HG02759 (cell line): ENCODE measurements at regions not wholly inside any gene's neighbourhood (a gene's known extent, or its start where the extent isn't known, plus 50 kb on each side); places are given as distances from the start of the nearest gene placed in this dataset.

Experiments
- ATAC-seq: cut with Tn5 transposase; IDR thresholded peaks from one replicate; pipeline ENCODE4 v1.9.1; 2021; ENCODE audit warnings: mild to moderate bottlenecking, moderate library complexity; ENCODE audit not compliant: unreplicated experiment

DNA sequence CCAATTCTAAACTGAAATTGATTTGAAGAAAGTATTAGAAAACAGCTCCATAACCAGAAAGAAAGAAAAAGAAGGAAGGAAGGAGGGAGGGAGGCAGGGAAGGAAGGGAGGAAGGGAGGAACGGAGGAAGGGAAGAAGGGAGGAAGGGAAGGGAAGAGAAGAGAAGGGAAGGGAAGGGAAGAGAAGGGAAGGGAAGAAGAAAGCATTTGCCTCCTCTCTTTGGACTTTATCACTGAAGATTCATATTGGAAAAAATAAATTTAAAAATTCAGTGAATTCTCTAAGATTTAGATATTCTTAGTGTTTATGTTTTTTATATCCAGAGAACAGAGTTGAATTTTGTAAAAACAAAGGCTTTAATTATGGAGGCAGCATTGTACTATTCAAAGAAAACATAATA lies 68.5 kb upstream of the NXT1 start:
- ATAC-seq = no peak

- no peak for ATAC-seq
Measured at GRCh38 chr20:23279836-23280235, 70.8 kb upstream of the NXT1 start.

DNA sequence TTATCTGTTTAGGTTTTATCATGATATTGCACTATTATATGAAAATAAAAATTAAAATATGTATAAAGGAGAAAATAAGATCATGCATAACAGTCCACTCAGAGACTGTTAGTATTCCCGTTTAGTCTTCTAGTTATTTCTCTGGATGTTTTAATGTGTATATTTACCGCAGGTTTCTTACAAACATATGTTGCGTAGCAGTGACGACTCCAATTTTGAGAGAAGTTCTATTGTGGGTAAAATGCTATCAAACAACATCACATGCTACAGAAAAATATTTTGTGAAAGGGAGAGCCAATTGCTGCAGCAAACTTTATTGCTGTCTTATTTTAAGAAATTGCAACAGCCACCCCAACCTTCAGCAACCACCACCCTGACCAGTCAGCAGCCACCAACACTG lies 72.4 kb upstream of the NXT1 start:
- ATAC-seq = no peak

DNA sequence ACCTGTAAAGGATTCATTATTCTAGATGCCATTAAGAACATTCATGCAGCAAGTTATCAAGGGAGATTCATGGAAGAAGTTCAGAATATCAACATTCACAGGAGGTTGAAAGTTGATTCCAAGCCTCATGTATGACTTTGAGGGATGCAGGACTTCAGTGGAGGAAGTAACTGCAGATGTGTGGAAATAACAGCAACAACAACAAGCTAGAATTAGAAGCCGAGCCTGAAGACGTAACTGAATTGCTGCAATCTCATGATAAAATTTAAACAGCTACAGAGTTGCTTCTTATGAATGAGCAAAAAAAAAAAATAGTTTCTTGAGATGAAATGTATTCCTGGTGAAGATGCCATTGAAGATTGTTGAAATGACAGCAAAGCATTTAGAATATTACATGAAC lies 73.3 kb upstream of the NXT1 start:
- ATAC-seq = no peak

- no peak for ATAC-seq
Measured at GRCh38 chr20:23273776-23274175, 76.8 kb upstream of the NXT1 start.

DNA sequence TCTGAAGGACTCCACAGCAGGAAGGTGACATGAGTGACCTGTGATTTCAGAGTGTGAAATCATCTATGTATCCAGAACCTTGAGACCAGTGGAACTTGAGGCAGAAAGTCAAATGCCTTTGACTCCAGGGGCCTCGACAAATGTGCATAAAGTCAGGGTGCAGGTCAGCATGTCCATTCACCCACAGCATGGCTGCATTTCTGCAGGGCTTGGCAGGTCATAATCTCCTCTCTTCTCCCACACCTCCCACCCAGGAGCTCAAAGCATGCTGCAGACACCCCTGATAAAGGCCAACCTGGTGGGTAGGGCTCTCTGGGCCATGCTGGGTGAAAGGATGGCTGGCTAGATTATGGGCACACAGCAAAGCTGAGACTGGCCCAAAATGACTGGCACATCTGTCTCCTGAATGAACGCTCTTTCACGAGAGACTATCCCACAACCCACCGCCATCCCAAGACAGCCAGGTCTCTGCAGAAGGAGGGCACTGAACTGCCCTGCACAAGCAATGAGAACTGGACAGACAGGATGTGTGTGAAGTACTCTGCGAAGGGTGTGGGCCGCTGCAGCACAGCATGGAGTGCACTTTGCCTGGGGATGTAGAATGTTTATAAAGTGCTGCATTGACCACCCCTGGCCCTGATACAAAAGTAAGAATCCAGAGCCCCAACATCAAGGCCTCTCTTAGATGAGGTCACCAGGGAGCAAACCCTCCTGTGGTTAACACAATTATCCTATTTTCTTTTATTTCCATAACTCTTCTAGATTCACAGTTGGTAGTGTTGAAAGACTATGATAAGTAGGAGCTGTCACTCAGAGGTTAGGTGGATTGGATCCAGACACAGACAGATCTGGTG lies 78.2 kb upstream of the NXT1 start:
- ATAC-seq = no peak

DNA sequence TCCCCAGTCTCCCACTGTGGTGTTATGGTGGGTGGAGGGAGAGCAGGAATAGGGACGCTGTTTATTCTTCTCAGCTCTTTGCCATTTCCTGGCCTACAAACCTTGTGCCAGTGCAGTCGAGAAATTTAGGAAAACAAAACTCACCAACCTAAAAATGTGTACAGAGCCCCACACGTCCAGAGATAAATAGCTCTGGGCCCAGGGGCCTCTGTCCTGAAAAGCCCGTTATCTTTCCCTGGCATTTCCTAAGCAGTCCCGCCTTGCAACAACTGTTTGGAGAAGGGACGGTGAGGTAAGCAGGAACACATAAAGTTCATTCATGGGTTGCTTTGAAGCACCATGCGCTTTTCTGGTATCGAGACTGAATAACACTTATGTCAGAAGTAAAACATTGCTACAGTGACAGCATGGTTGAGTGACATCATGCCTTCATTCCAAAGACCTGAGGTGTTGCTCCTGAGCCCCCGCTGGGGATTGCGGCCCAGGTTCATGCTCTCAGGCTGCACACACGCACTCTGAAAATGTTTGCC lies 80.1 kb upstream of the NXT1 start:
- ATAC-seq = no peak

GRCh38 chr20:23269954-23270353 lies 80.6 kb upstream of the NXT1 start:
- no peak for ATAC-seq

DNA sequence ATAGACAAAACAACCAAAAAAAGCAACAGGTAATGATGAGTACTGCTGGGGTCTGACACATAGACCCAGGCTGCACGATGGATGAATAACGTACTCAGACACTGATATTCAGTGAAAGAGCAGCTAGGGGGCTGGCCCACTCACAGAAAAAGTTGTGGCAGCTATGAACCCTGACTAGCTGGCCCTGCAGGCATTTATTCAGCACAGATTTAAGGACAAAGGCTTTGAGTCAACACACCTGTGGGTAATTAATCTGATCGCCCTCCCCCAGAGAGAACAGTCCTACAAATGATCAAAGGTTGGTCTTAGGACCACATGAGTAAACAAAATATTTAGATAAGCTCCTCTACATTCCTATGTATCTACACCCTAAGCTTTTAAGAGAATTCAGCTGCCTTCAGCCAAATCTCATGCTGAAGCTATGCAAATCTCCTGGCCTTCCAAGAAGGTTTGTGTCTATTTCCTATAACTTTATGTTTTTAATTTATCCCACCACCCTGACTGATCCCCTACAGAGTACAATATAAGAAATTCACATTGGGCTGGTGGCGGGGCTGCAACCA lies 81.7 kb upstream of the NXT1 start:
- no peak for ATAC-seq

DNA sequence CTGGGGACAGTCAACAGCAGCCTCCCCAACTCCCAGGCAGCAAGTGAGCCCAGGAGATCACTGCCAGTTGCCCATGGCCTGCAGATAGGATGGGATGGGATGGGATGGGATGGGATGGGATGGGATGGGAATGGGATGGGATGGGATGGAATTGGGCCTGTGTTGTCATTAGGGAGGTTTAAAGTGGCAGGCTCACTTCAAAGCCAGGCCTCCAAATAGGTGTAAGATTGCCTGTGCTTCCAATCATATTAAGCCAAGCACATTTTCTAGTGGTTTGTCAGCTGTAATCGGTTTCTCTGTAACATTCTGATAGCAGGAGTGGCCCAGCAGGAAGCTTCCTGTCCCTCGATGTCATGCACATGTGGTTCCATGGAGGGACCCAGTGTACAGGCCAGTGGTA lies 82.7 kb upstream of the NXT1 start:
- ATAC-seq = no peak

DNA sequence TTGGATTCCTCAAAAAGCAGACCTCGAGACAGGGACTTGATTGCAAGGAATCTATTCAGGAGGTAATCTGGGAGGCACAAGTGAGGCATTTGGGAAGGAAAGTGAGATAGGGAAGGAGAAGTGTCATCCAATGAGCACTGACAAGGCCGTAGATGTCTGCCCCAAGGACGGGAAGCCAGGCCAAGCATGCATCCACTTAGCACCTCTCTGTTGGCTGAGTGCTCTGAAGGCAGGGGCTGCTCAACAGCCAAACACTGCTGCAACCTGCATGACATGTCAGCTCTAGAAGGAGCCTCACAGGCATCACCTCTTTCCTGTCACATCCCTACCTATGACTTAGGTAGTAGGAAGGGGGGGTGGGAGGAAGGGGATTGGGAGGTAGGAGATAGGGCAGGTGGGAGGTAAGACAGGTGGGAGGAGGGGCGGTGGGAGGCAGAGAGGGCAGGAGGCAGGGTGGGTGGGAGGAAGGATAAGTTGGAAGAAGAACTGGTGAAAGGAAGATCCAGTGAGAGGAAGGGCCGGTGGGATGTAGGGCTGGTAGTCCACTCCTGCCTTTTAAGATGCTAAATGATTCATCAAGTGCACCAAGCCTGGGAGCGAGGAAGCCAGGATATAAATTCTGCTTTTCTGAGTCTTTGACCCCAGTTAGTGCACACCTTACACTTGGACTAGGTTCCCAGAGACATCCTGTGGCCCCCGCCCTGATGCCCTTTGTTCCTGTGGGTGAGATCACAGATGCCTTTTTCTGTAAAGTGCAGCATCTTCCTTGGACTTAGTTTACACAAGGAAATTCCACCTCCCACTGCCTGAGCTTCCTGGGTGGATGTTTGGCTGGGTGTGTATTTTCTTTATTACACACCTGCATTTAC lies 83.8 kb upstream of the NXT1 start:
- no peak for ATAC-seq

DNA sequence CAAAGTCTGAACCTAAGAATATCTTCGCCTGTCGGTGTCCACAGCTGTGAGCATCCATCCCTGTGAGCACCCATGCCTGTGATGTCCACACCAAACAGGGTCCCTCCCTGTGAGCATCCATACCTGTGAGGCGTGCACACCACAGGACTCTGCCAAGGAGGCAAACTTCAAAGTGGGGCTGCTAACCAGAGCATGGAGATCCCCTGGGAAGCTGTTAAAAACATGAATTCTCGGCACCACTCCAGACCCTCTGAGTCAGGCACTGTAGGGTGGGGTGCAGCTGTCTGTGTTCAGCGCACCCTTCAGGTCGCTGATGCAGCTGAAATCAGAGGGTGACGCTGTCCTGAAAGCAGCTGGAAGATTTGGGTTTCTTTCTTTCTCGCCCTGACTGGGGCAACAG lies 85.4 kb upstream of the NXT1 start:
- ATAC-seq = no peak

- ATAC-seq = no peak
Measured at GRCh38 chr20:23264545-23264944, 86.0 kb upstream of the NXT1 start.

DNA sequence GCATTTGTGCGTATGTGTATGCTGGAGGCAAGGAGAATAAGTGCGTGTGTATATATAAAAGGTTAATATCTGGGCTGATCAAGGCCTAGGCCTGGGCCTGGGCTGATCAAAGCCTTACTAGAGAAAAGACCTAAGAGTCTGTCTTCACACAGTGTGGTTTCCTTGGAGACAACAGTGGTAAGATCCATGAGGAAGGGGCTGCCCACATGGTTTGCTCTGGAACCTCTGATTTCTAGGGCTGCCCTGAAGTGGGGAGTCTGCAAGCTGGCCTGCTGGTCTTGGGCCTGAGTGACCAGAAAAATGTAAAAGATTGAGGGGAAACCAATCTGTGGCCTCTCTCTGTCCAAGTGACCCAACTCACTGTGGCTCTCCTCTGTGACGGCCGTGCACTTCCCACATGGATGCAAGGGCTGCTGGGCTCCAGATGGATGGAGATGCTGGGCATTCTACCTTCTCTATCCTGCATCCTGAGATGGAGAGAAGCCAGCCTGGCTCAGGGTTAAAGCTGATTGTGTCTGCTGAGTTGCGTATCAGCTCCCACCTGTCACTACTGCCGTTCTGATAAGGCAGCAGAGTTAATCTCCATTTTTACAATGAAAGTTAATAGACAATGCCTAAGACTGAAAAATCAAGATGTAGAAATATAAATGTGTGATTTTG lies 90.3 kb upstream of the NXT1 start:
- ATAC-seq = no peak

- no peak for ATAC-seq
Measured at GRCh38 chr20:23258747-23259121, 91.9 kb upstream of the NXT1 start.

DNA sequence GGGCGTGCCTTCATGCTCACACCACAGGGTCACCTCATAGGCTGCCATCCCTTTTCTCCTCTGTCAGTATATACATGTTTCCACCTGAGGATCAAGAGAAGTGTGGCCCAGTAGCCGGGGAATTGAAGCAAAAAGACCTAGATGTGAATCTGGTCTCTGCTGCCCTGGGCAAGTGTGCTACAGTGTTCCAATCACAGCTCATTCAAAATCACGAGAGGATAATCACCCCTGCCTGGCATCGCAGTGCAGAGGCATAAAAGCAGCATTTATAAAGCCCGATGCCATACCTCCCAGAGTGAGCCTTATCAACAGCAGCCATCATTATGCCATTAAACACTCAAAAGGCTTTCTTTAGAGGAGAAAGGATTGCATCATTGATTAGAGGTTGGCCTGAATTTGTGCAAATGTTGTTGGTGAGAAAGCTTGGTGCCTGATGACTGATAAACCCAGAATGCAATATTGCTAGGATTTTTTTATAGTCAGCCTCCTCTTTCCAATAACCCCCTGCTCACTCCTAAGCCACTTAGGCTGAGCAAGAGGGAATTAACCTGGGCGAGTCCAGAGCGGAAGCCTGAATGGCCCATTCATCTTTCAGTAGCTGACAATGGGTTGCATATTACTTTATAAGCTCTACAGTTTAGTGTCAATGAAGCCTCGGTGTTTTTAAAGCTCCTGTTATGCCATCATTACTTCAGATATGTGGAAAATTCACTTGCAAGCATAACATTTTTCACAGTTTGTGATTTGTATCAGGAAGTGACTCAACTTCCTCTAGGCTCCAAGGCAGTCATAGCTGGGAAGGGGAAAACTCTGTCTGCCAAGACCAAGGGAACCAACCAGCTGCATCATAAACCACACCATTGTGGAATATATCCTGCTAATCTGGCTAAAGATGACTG lies 92.5 kb upstream of the NXT1 start:
- no peak for ATAC-seq

- no peak for ATAC-seq
Measured at GRCh38 chr20:23257106-23257761, 93.4 kb upstream of the NXT1 start.

GRCh38 chr20:23255716-23256385 lies 94.7 kb upstream of the NXT1 start:
- no peak for ATAC-seq

DNA sequence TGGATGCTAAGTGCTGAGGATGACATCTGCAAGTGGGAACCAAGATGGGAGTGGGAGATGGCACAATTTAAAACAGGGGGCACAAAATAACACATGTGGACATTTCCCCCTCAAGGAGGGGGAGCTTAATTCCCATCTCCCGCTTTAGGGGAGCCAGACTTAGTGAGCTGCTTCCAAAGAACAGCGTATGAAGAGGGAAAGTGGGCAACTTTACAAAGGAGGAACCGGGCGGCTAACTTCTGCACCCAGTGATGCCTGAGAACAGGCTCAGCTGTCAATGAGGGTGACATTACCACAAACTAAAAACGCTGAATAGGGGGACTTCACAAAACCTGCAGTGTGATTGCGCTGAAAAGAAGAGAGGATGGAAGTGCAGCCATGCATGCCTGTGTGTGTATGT lies 95.5 kb upstream of the NXT1 start:
- ATAC-seq = no peak
